Endothelial cell of umbilical vein (primary cell): ENCODE measurements at regions not wholly inside any gene's neighbourhood (a gene's known extent, or its start where the extent isn't known, plus 50 kb on each side); places are given as distances from the start of the nearest gene placed in this dataset.

Source experiments
- BruUV-seq: library from RNA; stranded (reverse); fragments of 400-500 nt; replicated peaks from 2 replicates; lab custom pipeline; 2021; lab: Mats Ljungman, UMichigan
- CTCF ChIA-PET: fragments of 300-600, 350-600 bp; sonication (Branson Sonifier 250); formaldehyde crosslinking; loops from one replicate; lab custom pipeline; 2021; ENCODE audit warnings: antibody characterized with exemption, inconsistent platforms; lab: Charles Lee
- POLR2A ChIA-PET: fragments of 300-600, 350-600 bp; sonication (Branson Sonifier 250); formaldehyde crosslinking; loops from one replicate; lab custom pipeline; 2021; ENCODE audit warnings: antibody characterized with exemption, inconsistent platforms; lab: Charles Lee
- DNase-seq: peaks from one replicate; pipeline ENCODE4 v3.0.0-alpha.2; 2011; ENCODE audit warnings: low read depth, low spot score
- FAIRE-seq: peaks from 2 replicates; lab custom pipeline; 2011; peaks lifted over from hg19 to GRCh38; lab: Jason Lieb, UNC
- H2AFZ ChIP-seq: 2 replicates; pipeline ENCODE4 v1.6.0; 2012; ENCODE audit warnings: low read depth, low read length, control low read depth, inconsistent platforms
- H3K27ac ChIP-seq: 2 replicates; pipeline ENCODE4 v1.5.1; 2011; ENCODE audit warnings: low read depth, mild to moderate bottlenecking, control low read depth, low read length, moderate library complexity; ENCODE audit not compliant: insufficient read depth
- H3K27me3 ChIP-seq, 2 experiments: 2 replicates each; pipeline versions ENCODE4 v1.6.0 to v1.6.1; 2011; ENCODE audit warnings: low read length in 2 of 2, mixed read lengths in 1 of 2; ENCODE audit not compliant: control insufficient read depth in 2 of 2, insufficient read depth in 2 of 2
- H3K36me3 ChIP-seq, 2 experiments: 2 replicates in 1 of 2; 3 replicates in 1 of 2; pipeline ENCODE4 v1.5.1; 2011; ENCODE audit warnings: low read length in 2 of 2, mild to moderate bottlenecking in 1 of 2, moderate library complexity in 1 of 2; ENCODE audit not compliant: control insufficient read depth in 2 of 2, insufficient read depth in 2 of 2; ENCODE audit errors: extremely low read depth in 1 of 2
- H3K4me1 ChIP-seq: 3 replicates; pipeline ENCODE4 v1.5.1; 2011; ENCODE audit warnings: mild to moderate bottlenecking, low read length; ENCODE audit not compliant: control insufficient read depth, insufficient read depth; ENCODE audit errors: extremely low read depth
- H3K4me2 ChIP-seq: 2 replicates; pipeline ENCODE4 v1.6.1; 2011; ENCODE audit warnings: low read length, control low read depth, mixed read lengths; ENCODE audit not compliant: insufficient read depth
- H3K4me3 ChIP-seq, 3 experiments: fragments of 200-600 bp in 1 of 3; sonication (generic), shearing (Covaris generic) in 1 of 3; replicated peaks in 1 of 3; 2 replicates each; pipeline ENCODE4 v1.5.1; 2011 to 2016; ENCODE audit warnings: control low read depth in 3 of 3, low read length in 3 of 3, mild to moderate bottlenecking in 2 of 3, inconsistent platforms in 1 of 3, low read depth in 1 of 3, moderate library complexity in 1 of 3; ENCODE audit not compliant: insufficient read depth in 1 of 3
- H3K79me2 ChIP-seq: 2 replicates; pipeline ENCODE4 v1.6.0; 2012; ENCODE audit warnings: low read length, inconsistent platforms; ENCODE audit not compliant: control insufficient read depth, insufficient read depth
- H3K9ac ChIP-seq: replicated peaks from 2 replicates; pipeline ENCODE3; 2011; ENCODE audit warnings: low read length, control low read depth; ENCODE audit not compliant: insufficient read depth; ENCODE audit errors: extremely low read depth
- H3K9me1 ChIP-seq: replicated peaks from 3 replicates; pipeline ENCODE4 v1.6.0; 2011; ENCODE audit warnings: mild to moderate bottlenecking, low read length; ENCODE audit not compliant: control insufficient read depth, insufficient read depth; ENCODE audit errors: extremely low read depth
- H3K9me3 ChIP-seq: replicated peaks from 2 replicates; pipeline ENCODE4 v1.5.1; 2012; ENCODE audit warnings: low read length, inconsistent platforms; ENCODE audit not compliant: control insufficient read depth, insufficient read depth
- H4K20me1 ChIP-seq: replicated peaks from 2 replicates; pipeline ENCODE3; 2011; ENCODE audit warnings: mild to moderate bottlenecking, low read length; ENCODE audit not compliant: control insufficient read depth, insufficient read depth; ENCODE audit errors: extremely low read depth
- FOS ChIP-seq: IDR thresholded peaks from 2 replicates; pipeline ENCODE4 v1.6.1; 2011; ENCODE audit warnings: mild to moderate bottlenecking, low read length, moderate library complexity, borderline replicate concordance; ENCODE audit not compliant: insufficient read depth
- GATA2 ChIP-seq: IDR thresholded peaks from 2 replicates; pipeline ENCODE4 v1.7.0; 2011; ENCODE audit warnings: low read depth, mild to moderate bottlenecking, moderate library complexity, mixed read lengths, low read length; ENCODE audit not compliant: insufficient read length, insufficient read depth
- JUN ChIP-seq: IDR thresholded peaks from 2 replicates; pipeline ENCODE4 v1.6.1; 2011; ENCODE audit warnings: borderline replicate concordance, low read depth; ENCODE audit not compliant: insufficient read length, insufficient read depth
- MYC ChIP-seq: IDR thresholded peaks from one replicate; pipeline ENCODE4 v1.6.1; 2011; ENCODE audit warnings: mild to moderate bottlenecking, low read depth, low read length
- POLR2A ChIP-seq: IDR thresholded peaks from 2 replicates; pipeline ENCODE4 v1.6.1; 2012; ENCODE audit warnings: low read depth, mild to moderate bottlenecking, control low read depth, low read length
- dilution Hi-C: fragments of 300-500 bp; cut with MboI; formaldehyde crosslinking; loops from one replicate; pipeline ENCODE4 v1.15.0; 2019; ENCODE audit warnings: low sequenced_read_pairs; ENCODE audit not compliant: extremely low pct_ligation_motif_present
- intact Hi-C: fragments of 100-400 bp; cut with micrococcal nuclease; formaldehyde crosslinking; loops from one replicate; pipeline ENCODE4 v1.10.0; 2022
- TF ChIP-seq, protein P1 (sequence below): IDR thresholded peaks from 2 replicates; pipeline ENCODE4 v1.6.1; 2011; ENCODE audit not compliant: insufficient read depth, insufficient read length
- TF ChIP-seq, protein P2 (sequence below), 2 donors: IDR thresholded peaks; 1 replicate in 1 of 2; 2 replicates in 1 of 2; pipeline ENCODE4 v1.5.1; 2011; ENCODE audit warnings: low read length in 2 of 2, mild to moderate bottlenecking in 2 of 2, moderate library complexity in 2 of 2, control low read depth in 1 of 2, inconsistent platforms in 1 of 2, low read depth in 1 of 2; ENCODE audit not compliant: insufficient read depth in 1 of 2; ENCODE audit errors: extremely low read depth in 1 of 2

- peaks cover 4% of the 10 kb centered on the region for H3K9me3 ChIP-seq
- no peaks in the 10 kb centered on the region for H4K20me1 ChIP-seq
- dilution Hi-C loops = no loop called here
- CTCF ChIA-PET = interaction anchor here (0.6 to 1.2 kb wide), 3 partner anchors 9 to 316 kb away, joined by 3 to 4 read pairs (median 4); no protein-coding TSS in a partner anchor
- no peak overlapping the region for H2AFZ ChIP-seq
- FAIRE-seq = no peak
- H3K4me3 ChIP-seq = no peak overlapping the region
- no peaks in the 10 kb centered on the region for H3K27me3 ChIP-seq
- POLR2A ChIA-PET = interaction anchor here (0.6 to 0.7 kb wide), 2 partner anchors 164 to 202 kb away, joined by 3 to 9 read pairs; no protein-coding TSS in a partner anchor
- H3K27ac ChIP-seq = no peak overlapping the region
- H3K36me3 ChIP-seq = no peaks in the 10 kb centered on the region
- no peak overlapping the region for H3K9ac ChIP-seq
- no peaks in the 10 kb centered on the region for H3K9me1 ChIP-seq
- TF ChIP-seq FOS (no peak), JUN (no peak), MYC (no peak), POLR2A (no peak), GATA2 (no peak)
- TF ChIP-seq, protein P1, sequence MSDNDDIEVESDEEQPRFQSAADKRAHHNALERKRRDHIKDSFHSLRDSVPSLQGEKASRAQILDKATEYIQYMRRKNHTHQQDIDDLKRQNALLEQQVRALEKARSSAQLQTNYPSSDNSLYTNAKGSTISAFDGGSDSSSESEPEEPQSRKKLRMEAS = no peak
- TF ChIP-seq, protein P2, sequence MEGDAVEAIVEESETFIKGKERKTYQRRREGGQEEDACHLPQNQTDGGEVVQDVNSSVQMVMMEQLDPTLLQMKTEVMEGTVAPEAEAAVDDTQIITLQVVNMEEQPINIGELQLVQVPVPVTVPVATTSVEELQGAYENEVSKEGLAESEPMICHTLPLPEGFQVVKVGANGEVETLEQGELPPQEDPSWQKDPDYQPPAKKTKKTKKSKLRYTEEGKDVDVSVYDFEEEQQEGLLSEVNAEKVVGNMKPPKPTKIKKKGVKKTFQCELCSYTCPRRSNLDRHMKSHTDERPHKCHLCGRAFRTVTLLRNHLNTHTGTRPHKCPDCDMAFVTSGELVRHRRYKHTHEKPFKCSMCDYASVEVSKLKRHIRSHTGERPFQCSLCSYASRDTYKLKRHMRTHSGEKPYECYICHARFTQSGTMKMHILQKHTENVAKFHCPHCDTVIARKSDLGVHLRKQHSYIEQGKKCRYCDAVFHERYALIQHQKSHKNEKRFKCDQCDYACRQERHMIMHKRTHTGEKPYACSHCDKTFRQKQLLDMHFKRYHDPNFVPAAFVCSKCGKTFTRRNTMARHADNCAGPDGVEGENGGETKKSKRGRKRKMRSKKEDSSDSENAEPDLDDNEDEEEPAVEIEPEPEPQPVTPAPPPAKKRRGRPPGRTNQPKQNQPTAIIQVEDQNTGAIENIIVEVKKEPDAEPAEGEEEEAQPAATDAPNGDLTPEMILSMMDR (IDR thresholded peaks at IDR 0.05; ENCODE audit: extremely low read depth in 1 of 2, insufficient read depth in 1 of 2, low read depth in 1 of 2, low read length in 2 of 2) = no peak
- DNase-seq = no peak
- BruUV-seq = no TSS peak
- H3K4me2 ChIP-seq = no peak overlapping the region
- intact Hi-C loops = loop anchor here (10.0 kb wide), 1 partner anchor 165 kb away; no protein-coding TSS in a partner anchor
- H3K4me1 ChIP-seq = no peaks in the 10 kb centered on the region
- no peaks in the 10 kb centered on the region for H3K79me2 ChIP-seq
Observed at GRCh38 chr12:32039917-32040575, 66.6 kb upstream of the BICD1 start.
